ENCODE measurements at regions not wholly inside any gene's neighbourhood (a gene's known extent, or its start where the extent isn't known, plus 50 kb on each side); places are given as distances from the start of the nearest gene placed in this dataset.

DNA sequence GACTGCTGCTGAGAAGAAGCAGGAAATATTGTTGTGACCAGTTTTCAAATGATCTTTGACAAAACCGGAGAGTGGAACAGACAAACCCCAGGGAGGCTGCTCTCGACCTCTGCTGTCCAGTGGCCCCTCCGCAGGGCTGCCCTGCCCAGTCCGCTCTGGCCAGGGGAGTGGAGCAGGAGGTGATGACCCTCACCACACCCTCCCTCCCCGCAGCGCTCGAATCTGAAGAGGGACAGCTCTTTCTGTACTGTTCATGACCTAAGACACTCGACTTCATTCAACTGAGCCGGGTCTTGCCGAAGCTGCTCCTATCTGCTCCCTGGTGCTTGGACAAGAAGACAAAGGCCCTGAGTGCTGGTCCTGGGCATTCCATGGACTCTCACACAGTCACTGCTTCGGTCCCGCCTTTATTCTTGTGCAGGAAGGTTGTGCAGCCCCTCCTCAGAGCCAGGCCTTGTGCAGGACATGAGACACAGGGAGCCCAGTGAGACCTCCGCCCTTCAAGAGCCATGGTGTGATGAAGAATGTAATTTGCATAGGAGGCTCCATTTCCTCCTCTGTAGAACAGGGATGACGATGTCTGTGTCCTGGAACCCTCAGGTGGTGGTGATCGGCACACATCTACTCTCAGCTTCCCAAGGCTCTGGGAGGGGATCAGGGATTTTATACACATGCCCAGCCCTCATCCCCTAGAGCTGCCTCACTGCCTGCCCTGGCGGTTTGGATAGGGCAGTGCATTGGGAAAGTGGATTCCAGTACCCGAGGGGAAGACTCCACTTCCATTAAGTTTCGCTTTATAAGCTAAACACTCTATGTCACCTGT, 97.1 kb upstream of the PRR20G start:
- TF ChIP-seq, protein P1, sequence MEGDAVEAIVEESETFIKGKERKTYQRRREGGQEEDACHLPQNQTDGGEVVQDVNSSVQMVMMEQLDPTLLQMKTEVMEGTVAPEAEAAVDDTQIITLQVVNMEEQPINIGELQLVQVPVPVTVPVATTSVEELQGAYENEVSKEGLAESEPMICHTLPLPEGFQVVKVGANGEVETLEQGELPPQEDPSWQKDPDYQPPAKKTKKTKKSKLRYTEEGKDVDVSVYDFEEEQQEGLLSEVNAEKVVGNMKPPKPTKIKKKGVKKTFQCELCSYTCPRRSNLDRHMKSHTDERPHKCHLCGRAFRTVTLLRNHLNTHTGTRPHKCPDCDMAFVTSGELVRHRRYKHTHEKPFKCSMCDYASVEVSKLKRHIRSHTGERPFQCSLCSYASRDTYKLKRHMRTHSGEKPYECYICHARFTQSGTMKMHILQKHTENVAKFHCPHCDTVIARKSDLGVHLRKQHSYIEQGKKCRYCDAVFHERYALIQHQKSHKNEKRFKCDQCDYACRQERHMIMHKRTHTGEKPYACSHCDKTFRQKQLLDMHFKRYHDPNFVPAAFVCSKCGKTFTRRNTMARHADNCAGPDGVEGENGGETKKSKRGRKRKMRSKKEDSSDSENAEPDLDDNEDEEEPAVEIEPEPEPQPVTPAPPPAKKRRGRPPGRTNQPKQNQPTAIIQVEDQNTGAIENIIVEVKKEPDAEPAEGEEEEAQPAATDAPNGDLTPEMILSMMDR (IDR thresholded peaks at IDR 0.05; ENCODE audit: low read length) = no peak
- TF ChIP-seq EZH2 (IDR thresholded peaks at IDR 0.05; ENCODE audit: borderline replicate concordance, low read length) = no peak

Data from OCI-LY1 (cell line).